CD1c-positive myeloid dendritic cell (primary cell): ENCODE measurements at regions not wholly inside any gene's neighbourhood (a gene's known extent, or its start where the extent isn't known, plus 50 kb on each side); places are given as distances from the start of the nearest gene placed in this dataset.
"Not testable (repeated sequence)": the region's sequence is repeated elsewhere in the genome, so short reads cannot be mapped to it uniquely, and the experiment has no call there.

ENCODE experiments used
- DNase-seq: peaks from one replicate; pipeline ENCODE4 v3.0.0-alpha.2; 2016; ENCODE audit errors: extremely low spot score

GRCh38 chr2:67290451-67291290, 106.5 kb upstream of the ETAA1 start:
- no peak for DNase-seq

GRCh38 chr2:67294218-67294617, 102.9 kb upstream of the ETAA1 start:
- DNase-seq = no peak

- DNase-seq = no peak
Measured at GRCh38 chr2:67295406-67295805, 101.7 kb upstream of the ETAA1 start.

- no peak for DNase-seq
Measured at GRCh38 chr2:67295851-67296250, 101.3 kb upstream of the ETAA1 start.

- no peak for DNase-seq
Measured at GRCh38 chr2:67304300-67304890, 92.7 kb upstream of the ETAA1 start.

- DNase-seq = no peak
Measured at GRCh38 chr2:67309281-67309680, 87.9 kb upstream of the ETAA1 start.

- no peak for DNase-seq
Measured at GRCh38 chr2:67311536-67311935, 85.6 kb upstream of the ETAA1 start.

- DNase-seq = no peak
Measured at GRCh38 chr2:67312871-67313270, 84.3 kb upstream of the ETAA1 start.

GRCh38 chr2:67313536-67313935, 83.6 kb upstream of the ETAA1 start:
- DNase-seq = no peak

GRCh38 chr2:67318031-67318430, 79.1 kb upstream of the ETAA1 start:
- no peak for DNase-seq

GRCh38 chr2:67318563-67318962, 78.6 kb upstream of the ETAA1 start:
- no peak for DNase-seq

- DNase-seq = no peak
Measured at GRCh38 chr2:67318993-67319481, 78.1 kb upstream of the ETAA1 start.

GRCh38 chr2:67320861-67321587, 76.1 kb upstream of the ETAA1 start:
- no peak for DNase-seq

GRCh38 chr2:67321588-67321903, 75.6 kb upstream of the ETAA1 start:
- DNase-seq = no peak

GRCh38 chr2:67322353-67323001, 74.7 kb upstream of the ETAA1 start:
- DNase-seq = no peak

GRCh38 chr2:67323209-67323991, 73.7 kb upstream of the ETAA1 start:
- no peak for DNase-seq

- no peak for DNase-seq
Measured at GRCh38 chr2:67329513-67329912, 67.6 kb upstream of the ETAA1 start.

- DNase-seq = no peak
Measured at GRCh38 chr2:67329951-67330350, 67.2 kb upstream of the ETAA1 start.

- DNase-seq = not testable (repeated sequence)
Measured at GRCh38 chr2:67331419-67332086, 65.6 kb upstream of the ETAA1 start.

GRCh38 chr2:67337903-67338302, 59.2 kb upstream of the ETAA1 start:
- no peak for DNase-seq
